GM12864 (cell line): ENCODE measurements at regions not wholly inside any gene's neighbourhood (a gene's known extent, or its start where the extent isn't known, plus 50 kb on each side); places are given as distances from the start of the nearest gene placed in this dataset.

Experiments
- DNase-seq: peaks from one replicate; pipeline ENCODE4 v3.0.0-alpha.2; 2011; ENCODE audit warnings: low read depth
- H3K4me3 ChIP-seq: 2 replicates; pipeline ENCODE4 v1.5.1; 2011; ENCODE audit warnings: mild to moderate bottlenecking, low read depth, low read length, control low read depth
- TF ChIP-seq, protein P1 (sequence below): IDR thresholded peaks from 2 replicates; pipeline ENCODE4 v1.5.1; 2011; ENCODE audit warnings: low read depth, mild to moderate bottlenecking, moderate library complexity, low read length, control low read depth, inconsistent platforms; ENCODE audit errors: missing control alignments

DNA sequence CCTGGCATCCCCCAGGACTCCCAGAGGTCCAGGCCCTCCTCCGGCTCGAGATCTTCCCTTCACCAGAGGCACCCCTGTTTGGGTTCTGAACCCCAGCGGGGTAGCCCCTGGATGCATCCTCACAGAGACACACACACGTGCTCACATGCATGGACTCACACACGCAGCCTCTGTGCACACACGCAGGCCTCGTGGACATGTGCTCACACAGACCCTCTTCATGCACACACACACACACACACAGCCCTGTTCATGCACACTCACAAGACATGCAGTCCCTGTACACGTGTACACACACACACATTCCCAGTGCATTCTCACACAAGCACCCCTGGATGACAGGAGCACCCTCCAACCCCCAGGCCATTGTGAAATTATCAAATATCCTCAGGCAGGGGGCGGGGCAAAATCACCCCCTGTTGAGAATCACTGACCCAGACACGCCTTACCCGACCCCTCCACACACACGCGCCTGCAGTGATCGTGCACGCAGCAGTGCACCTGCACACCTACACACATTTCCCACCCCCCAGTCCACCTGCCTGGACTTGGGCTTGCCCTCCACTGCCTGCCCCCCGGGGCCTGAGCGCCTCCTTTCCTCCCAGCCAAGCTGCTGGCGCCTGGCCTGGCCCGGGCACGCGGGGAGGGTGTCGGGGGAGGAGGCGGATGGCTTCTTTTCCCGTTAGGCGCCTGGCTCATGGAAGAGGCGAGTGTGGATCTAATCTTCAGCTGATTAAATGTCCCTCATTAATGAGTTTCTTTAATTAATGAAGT lies 62.6 kb downstream of the ENGASE start:
- TF ChIP-seq, protein P1, sequence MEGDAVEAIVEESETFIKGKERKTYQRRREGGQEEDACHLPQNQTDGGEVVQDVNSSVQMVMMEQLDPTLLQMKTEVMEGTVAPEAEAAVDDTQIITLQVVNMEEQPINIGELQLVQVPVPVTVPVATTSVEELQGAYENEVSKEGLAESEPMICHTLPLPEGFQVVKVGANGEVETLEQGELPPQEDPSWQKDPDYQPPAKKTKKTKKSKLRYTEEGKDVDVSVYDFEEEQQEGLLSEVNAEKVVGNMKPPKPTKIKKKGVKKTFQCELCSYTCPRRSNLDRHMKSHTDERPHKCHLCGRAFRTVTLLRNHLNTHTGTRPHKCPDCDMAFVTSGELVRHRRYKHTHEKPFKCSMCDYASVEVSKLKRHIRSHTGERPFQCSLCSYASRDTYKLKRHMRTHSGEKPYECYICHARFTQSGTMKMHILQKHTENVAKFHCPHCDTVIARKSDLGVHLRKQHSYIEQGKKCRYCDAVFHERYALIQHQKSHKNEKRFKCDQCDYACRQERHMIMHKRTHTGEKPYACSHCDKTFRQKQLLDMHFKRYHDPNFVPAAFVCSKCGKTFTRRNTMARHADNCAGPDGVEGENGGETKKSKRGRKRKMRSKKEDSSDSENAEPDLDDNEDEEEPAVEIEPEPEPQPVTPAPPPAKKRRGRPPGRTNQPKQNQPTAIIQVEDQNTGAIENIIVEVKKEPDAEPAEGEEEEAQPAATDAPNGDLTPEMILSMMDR: no peak
- H3K4me3 ChIP-seq: no peak overlapping the region
- DNase-seq: no peak

DNA sequence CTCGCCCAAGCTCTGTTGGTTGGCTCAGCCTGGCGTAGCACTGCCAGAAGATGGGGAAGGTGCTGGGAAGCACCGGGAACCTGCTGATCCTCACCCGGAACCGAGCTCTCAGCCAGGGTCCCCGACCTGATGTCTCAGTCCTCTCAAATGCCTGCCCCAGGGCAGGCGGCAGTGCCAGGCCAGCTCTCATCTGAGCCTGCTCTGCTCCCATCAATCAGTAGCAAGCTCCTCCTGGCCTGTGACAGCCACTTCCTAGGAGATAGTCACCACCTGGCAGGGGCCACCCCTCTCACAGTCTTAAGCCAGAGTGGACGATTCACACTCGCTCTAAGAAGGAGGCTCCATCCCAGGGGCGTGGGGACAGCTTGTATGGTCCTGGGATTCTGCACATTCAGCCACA lies 62.0 kb downstream of the ENGASE start:
- H3K4me3 ChIP-seq: no peak overlapping the region
- TF ChIP-seq, protein P1: no peak
- no peak for DNase-seq
